Esophagus squamous epithelium (tissue), 4 donors: ENCODE measurements at regions not wholly inside any gene's neighbourhood (a gene's known extent, or its start where the extent isn't known, plus 50 kb on each side); places are given as distances from the start of the nearest gene placed in this dataset.

Experiments used
- CTCF ChIP-seq, 6 experiments: fragments of 450-650 bp in 4 of 6; fragments of 200-600 bp in 2 of 6; sonication (generic) in 2 of 6; IDR thresholded peaks; one replicate each; pipeline ENCODE4 v1.5.1; 2016 to 2019; ENCODE audit warnings: antibody characterized with exemption in 6 of 6, mild to moderate bottlenecking in 4 of 6, moderate library complexity in 4 of 6
- POLR2A ChIP-seq, 4 donors: fragments of 450-650 bp; IDR thresholded peaks; one replicate each; pipeline ENCODE4 v1.6.1; 2017; ENCODE audit warnings: antibody characterized with exemption in 4 of 4, mild to moderate bottlenecking in 4 of 4, moderate library complexity in 3 of 4

GRCh38 chr2:129895061-129895460 lies 84.4 kb upstream of the RAB6C start:
- no peak for TF ChIP-seq POLR2A (IDR thresholded peaks at IDR 0.05)
- TF ChIP-seq CTCF (IDR thresholded peaks at IDR 0.05), result no peak
